HG03196 (cell line): ENCODE measurements at regions not wholly inside any gene's neighbourhood (a gene's known extent, or its start where the extent isn't known, plus 50 kb on each side); places are given as distances from the start of the nearest gene placed in this dataset.
"Not testable (repeated sequence)": the region's sequence is repeated elsewhere in the genome, so short reads cannot be mapped to it uniquely, and the experiment has no call there.

Source experiments
- ATAC-seq: cut with Tn5 transposase; IDR thresholded peaks from one replicate; pipeline ENCODE4 v1.9.1; 2021; ENCODE audit not compliant: unreplicated experiment

DNA sequence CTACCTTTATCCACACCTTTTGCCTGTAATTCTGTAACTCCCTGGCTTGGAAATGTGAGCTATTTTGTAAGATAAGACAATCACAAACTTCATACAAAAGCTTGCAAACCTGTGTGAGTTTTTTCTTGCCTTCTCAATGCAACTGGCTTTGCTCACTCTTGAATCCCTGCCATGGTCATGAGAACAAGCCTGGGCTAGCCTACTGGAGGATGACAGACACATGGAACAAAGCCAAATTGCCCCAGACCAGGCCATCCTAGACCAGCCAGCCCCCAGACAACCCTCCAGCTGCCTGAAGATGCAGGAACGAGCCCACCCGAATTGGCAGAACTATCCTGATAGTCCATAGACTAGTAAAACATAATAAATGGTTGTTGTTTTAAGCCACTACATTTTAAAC is 466.6 kb upstream of the ERCC4 start:
- ATAC-seq = no peak

DNA sequence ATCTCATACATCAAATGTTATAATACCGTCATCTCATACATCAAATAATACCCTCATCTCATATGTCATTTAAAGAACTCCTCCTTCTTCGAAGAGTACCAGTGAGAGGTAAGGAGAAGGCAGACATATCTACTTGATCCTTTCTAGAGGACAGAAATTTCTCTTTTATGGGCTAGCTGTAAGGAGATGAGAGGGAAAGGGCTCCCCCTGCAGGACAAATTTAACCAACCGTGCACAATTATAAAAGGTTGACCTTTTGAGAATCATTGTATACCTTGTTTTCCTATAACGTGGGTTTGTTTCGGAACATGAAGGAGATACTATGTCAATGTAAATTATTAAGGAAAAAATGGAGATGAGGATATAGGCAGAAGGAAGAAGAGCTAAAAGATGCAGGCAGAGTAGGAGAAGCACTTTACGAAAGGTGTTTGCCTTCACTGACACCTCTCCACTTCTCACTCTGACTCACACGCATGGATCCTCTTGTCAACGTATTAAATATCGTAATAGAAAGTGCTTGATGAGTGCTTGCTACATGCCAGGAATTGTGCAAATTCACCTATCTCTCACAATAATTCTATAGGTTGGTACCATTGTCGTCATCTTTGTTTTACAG is 465.9 kb upstream of the ERCC4 start:
- ATAC-seq = no peak

DNA sequence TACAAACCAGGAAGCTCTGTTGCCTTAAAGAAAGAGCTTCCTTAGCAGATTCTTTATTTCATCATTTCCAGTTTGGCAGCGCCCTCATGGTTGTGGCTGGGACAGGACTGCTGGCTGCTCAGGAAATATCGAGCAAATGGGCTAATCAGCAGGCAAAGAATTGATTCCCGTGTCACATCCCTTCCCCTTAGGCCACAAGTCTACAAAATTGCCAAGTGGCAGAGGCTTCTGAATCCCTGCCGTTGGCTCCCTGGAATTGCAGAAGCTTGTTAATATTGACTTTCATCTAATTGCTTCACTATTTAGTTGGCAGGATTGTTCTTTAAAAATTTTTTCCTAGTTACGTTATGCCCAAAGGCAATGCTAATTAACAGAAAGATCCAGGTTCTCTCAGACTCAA is 456.3 kb upstream of the ERCC4 start:
- ATAC-seq = no peak

- no peak for ATAC-seq
Measured at GRCh38 chr16:13471036-13471435, 448.9 kb upstream of the ERCC4 start.

DNA sequence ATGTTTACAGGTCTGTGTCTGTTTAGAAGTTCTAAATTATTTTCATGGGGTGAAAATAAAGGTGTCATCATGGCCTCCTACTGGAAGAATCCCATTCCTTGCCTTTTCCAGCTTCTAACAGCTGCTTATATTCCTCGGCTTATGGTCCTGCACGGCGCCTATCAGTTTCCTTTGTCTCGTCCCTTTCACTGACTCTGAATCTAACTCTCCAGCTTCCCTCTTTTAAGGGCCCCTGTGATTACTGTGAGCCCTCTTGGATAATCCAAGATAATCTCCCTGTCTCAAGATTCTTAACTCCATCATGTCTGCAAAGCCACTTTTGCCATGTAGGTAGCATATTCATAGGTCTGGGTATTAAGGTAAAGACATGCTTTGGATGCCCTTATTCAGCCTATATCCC is 441.0 kb upstream of the ERCC4 start:
- ATAC-seq = no peak

- ATAC-seq = no peak
Measured at GRCh38 chr16:13479549-13479948, 440.4 kb upstream of the ERCC4 start.

DNA sequence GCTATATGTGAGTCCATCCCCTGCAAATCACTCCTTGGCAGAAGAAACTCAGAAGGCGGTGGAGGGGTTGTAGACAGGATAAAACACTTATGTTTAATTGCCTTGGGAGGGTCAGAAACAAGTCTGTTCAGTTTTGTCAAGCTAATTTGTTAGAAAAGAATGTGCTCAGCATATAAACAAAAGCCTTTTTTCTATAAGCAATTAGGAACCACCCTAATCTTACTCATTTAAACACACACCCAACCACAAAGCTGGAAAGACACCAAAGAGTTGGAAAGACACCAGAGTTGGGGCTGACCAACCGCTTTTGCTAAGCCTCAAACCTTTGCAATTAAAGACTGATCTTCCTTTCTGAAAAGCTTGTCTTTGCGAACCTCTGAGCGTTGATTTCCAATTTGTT is 439.2 kb upstream of the ERCC4 start:
- ATAC-seq = no peak

- no peak for ATAC-seq
Measured at GRCh38 chr16:13483121-13483520, 436.8 kb upstream of the ERCC4 start.

DNA sequence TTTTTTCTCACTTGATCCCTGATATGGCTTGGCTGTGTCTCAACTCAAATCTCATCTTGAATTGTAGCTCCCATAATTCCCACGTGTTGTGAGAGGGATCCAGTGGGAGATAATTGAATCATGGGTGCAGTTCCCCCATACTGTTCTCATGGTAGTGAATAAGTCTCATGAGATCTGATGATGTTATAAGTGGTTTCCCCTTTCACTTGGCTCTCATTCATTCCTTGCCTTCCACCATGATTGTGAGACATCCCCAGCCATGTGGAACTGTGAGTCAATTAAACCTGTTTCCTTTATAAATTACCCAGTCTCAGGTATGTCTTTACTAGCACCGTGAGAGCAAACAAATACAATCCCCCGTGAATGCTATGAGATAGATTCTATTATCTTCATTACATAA is 430.5 kb upstream of the ERCC4 start:
- not testable (repeated sequence) for ATAC-seq

- ATAC-seq = no peak
Measured at GRCh38 chr16:13492046-13492445, 427.9 kb upstream of the ERCC4 start.

GRCh38 chr16:13503960-13504635 is 415.9 kb upstream of the ERCC4 start:
- no peak for ATAC-seq

GRCh38 chr16:13507530-13507929 is 412.4 kb upstream of the ERCC4 start:
- no peak for ATAC-seq

GRCh38 chr16:13510425-13511151 is 409.4 kb upstream of the ERCC4 start:
- ATAC-seq = no peak

DNA sequence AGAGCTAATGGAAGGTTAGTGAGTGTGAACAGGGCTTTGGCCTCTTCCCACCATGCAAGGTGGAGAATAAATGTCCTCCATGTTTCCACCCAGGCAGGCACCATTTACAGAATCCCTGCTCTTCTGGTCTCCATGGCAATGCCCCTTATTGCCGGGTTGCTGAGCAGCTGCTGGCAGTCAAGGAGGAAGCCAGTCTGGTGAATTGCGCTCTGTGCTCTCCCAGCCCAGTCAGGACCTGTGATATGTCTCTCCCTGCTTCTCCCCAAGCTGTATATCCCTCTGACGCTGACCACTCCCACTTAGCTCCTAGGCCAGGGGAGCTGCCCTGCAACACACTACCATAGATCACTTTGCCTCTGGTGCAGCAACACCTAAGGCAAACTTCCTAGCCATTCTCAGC is 402.1 kb upstream of the ERCC4 start:
- ATAC-seq = no peak

DNA sequence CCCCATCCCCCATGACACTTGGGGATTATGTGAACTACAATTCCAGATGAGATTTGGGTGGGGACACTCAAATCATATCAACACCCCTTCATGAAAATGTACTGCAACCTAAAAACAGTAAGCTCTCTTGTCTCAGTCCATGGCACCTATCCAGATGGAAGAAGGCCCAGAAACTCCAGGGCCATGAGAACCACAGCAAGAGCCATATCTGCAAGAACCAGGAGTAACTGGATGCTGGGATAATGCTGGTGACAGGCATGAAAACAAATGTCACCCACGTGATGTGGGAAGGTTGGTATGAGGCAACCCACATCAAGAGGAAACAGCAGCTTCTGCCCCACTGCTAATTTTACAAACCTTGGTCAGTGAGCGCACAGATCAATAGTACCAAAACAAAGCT is 400.1 kb upstream of the ERCC4 start:
- ATAC-seq = no peak

DNA sequence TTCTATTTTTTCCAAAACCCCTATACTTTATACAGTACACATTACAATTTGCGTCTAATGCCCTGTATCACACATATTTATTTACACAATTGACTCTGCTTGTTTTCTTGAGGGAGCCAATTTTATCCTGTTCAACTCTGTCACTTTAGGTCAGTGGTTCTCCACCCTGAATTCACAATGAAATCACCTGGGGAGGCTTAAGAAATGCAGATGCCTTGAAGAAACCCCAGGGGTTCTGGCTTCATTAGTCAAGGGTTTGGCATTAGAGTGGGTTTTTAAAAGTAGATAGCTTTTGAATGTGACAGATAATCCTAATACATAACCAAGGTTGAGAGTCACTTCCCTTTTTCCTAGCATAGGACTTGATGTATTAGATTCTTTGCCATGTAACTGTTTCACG is 398.6 kb upstream of the ERCC4 start:
- ATAC-seq = no peak

DNA sequence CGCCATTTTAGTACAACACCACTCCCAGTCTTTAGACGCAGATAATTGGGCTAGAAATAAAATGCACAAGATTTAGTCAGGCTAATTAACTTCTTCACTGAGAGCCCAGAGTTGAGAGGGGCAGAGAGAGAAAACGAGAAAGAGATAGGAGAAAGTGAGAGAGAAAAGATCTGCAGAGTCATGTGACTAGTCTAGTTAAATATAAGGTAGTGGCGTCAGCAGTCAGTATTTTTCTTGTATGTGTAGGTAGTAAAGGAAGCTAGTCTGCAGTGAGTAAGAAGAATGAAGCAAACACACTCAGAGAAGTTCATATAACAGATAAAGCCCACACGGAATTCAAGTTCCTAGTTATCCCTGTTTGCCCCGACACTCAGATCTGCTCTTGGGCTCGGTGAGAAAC is 392.6 kb upstream of the ERCC4 start:
- ATAC-seq = no peak

GRCh38 chr16:13528691-13529090 is 391.3 kb upstream of the ERCC4 start:
- ATAC-seq = no peak

DNA sequence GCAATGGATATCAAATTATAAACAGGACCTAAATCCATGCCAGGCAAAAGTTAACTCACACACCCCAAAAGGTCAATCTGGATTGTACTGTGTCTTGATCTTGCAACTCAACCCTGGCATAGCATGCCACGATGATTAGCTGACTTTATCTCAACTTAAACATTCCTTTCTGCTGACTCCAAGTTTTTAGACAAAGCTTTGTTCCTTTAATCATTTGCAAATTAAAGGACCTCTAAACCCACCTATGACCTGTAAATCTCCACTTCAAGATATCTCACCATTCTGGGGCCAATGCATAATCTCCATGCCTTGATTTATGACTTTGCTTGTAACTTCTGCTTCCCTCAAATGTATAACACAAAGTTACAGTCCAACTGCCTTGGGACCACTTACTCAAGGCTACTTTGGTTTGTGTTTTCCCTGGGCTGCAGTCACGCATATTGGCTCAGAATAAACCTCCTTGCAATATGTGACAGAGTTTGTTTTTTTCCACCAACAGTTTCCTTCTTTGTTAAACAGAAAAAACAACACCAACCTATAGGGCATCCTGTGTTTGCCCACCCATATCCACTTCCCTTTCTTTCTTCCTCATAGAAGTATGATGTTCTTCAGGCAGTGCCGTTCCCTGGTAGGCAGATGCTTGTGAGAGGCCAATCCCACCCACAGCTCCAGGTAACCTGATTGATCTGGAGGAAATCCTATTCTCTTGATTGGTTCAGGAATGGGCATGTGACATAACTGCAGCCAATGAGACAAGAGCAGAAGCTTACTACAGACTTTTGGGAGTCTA is 390.6 kb upstream of the ERCC4 start:
- no peak for ATAC-seq

GRCh38 chr16:13540771-13541170 is 379.2 kb upstream of the ERCC4 start:
- ATAC-seq = no peak

- no peak for ATAC-seq
Measured at GRCh38 chr16:13542284-13542683, 377.7 kb upstream of the ERCC4 start.

DNA sequence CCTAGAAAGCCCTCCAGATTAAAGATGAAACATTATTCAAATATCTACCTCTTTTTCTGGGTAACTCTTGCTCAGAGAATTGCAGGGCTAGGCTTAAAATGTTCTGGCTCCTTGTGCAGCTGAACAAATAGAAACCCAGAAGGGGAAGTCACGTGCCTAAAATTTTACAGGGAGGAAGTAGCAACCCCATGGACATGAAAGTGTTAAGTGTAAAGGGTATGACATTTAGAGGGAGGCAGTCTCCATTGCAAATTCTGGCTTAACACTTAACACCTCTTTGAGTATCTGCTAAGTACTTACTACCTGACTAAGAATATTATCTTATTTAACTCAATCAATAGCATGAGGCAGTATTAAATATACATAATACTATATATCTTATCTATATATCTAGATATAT is 376.1 kb upstream of the ERCC4 start:
- ATAC-seq = no peak
